Transverse colon (tissue), 4 donors: ENCODE measurements at regions not wholly inside any gene's neighbourhood (a gene's known extent, or its start where the extent isn't known, plus 50 kb on each side); places are given as distances from the start of the nearest gene placed in this dataset.
A peak's percentile ranks its signal among the peaks of the same experiment; 100 is the strongest.

ENCODE experiments used
- DNase-seq: peaks from one replicate; pipeline ENCODE4 v3.0.0-alpha.2; 2019
- H3K27ac ChIP-seq, 4 donors: fragments of 200-600 bp; sonication (generic); 2 replicates each; pipeline ENCODE4 v1.5.1; 2016 to 2018; ENCODE audit warnings: inconsistent platforms in 4 of 4
- H3K27me3 ChIP-seq: fragments of 200-600 bp; sonication (generic); 2 replicates; pipeline ENCODE4 v1.5.1; 2017; ENCODE audit warnings: inconsistent platforms
- H3K36me3 ChIP-seq, 4 donors: fragments of 200-600 bp; sonication (generic); 2 replicates each; pipeline ENCODE4 v1.5.1; 2017 to 2019; ENCODE audit warnings: inconsistent platforms in 4 of 4
- H3K4me1 ChIP-seq, 4 donors: fragments of 200-600 bp; sonication (generic); 2 replicates each; pipeline ENCODE4 v1.5.1; 2017 to 2020; ENCODE audit warnings: inconsistent platforms in 4 of 4
- H3K4me3 ChIP-seq, 4 donors: fragments of 200-600 bp; sonication (generic); 1 replicate in 1 of 4; 2 replicates in 3 of 4; pipeline versions ENCODE4 v1.5.1 to v1.6.1; 2017 to 2019; ENCODE audit warnings: inconsistent platforms in 4 of 4
- H3K9me3 ChIP-seq, 2 donors: fragments of 200-600 bp; sonication (generic); 2 replicates each; pipeline ENCODE4 v1.5.1; 2017 to 2019; ENCODE audit warnings: inconsistent platforms in 2 of 2
- EP300 ChIP-seq: sonication (generic); formaldehyde crosslinking; IDR thresholded peaks from one replicate; pipeline ENCODE4 v1.6.1; 2017; ENCODE audit warnings: antibody characterized with exemption, low read depth
- POLR2A ChIP-seq: fragments of 450-650 bp; IDR thresholded peaks from one replicate; pipeline ENCODE4 v1.6.1; 2016; ENCODE audit warnings: antibody characterized with exemption, mild to moderate bottlenecking, moderate library complexity
- POLR2AphosphoS5 ChIP-seq, 3 donors: sonication (generic); formaldehyde crosslinking; IDR thresholded peaks; one replicate each; pipeline ENCODE4 v1.6.1; 2016; ENCODE audit warnings: antibody characterized with exemption in 3 of 3
- WGBS, 2 donors: methylation state at CpG; one replicate each; pipeline ENCODE4 v1.1.5; 2018; ENCODE audit warnings: low coverage in 1 of 2; 5-methylcytosine and 5-hydroxymethylcytosine counted together
- in situ Hi-C, 4 donors: fragments of 200-750 bp; cut with MboI; loops; one replicate each; pipeline versions ENCODE4 v1.15.0 to v1.15.1; 2017; ENCODE audit warnings: low sequenced_read_pairs in 3 of 4, low pct_ligation_motif_present in 1 of 4, low pct_unique_long_range_greater_than_20kb in 1 of 4
- intact Hi-C: fragments of 100-400 bp; cut with DNase I; formaldehyde crosslinking; loops from one replicate; pipeline ENCODE4 v1.15.1; 2023; ENCODE audit warnings: low total_unique reads
- TF ChIP-seq, protein P1 (sequence below), 5 experiments: fragments of 200-600 bp in 3 of 5; fragments of 450-650 bp in 2 of 5; sonication (generic) in 3 of 5; IDR thresholded peaks; 1 replicate in 2 of 5; 2 replicates in 3 of 5; pipeline ENCODE4 v1.5.1; 2016 to 2017; ENCODE audit warnings: antibody characterized with exemption in 5 of 5, inconsistent platforms in 3 of 5, mild to moderate bottlenecking in 2 of 5, moderate library complexity in 1 of 5

DNA sequence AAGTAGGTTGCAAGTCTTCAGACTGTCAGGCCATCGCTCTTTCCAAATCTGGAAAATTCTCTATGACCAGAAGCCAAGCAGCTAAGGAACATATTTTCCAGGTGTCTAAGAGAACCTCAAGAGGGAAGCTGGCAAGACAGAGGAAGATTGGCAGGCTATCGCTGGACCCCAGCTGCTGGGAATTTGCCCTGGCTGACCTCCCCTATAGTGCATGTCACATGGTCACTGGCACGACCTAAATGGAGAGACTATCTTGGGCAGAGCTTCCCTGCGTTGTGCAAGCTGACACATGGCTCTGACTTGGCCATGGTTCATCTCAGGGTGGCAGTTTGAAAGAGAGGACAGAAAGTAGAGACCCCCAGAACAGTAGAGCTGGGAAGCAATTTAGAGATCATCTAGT lies 104.9 kb upstream of the ZNF618 start:
- Histone ChIP-seq H3K27me3 (no peaks in the 10 kb centered on the region), H3K36me3 (no peaks in the 10 kb centered on the region), H3K4me1 (peaks cover 0 to 3% (median 0%) of the 10 kb centered on the region in 4 donors), H3K4me3 (no peak overlapping the region), H3K9me3 (no peaks in the 10 kb centered on the region), H3K27ac (no peak overlapping the region)
- WGBS, 2 donors, result 76 to 80% methylated on average over 1 to 4 of the region's 4 CpGs
- in situ Hi-C loops (no loop called here), intact Hi-C loops (no loop called here)
- TF ChIP-seq, protein P1, sequence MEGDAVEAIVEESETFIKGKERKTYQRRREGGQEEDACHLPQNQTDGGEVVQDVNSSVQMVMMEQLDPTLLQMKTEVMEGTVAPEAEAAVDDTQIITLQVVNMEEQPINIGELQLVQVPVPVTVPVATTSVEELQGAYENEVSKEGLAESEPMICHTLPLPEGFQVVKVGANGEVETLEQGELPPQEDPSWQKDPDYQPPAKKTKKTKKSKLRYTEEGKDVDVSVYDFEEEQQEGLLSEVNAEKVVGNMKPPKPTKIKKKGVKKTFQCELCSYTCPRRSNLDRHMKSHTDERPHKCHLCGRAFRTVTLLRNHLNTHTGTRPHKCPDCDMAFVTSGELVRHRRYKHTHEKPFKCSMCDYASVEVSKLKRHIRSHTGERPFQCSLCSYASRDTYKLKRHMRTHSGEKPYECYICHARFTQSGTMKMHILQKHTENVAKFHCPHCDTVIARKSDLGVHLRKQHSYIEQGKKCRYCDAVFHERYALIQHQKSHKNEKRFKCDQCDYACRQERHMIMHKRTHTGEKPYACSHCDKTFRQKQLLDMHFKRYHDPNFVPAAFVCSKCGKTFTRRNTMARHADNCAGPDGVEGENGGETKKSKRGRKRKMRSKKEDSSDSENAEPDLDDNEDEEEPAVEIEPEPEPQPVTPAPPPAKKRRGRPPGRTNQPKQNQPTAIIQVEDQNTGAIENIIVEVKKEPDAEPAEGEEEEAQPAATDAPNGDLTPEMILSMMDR (IDR thresholded peaks at IDR 0.05), result no peak
- no peak for TF ChIP-seq POLR2AphosphoS5 (IDR thresholded peaks at IDR 0.05)
- no peak for TF ChIP-seq POLR2A
- no peak for TF ChIP-seq EP300
- DNase-seq, result no peak

DNA sequence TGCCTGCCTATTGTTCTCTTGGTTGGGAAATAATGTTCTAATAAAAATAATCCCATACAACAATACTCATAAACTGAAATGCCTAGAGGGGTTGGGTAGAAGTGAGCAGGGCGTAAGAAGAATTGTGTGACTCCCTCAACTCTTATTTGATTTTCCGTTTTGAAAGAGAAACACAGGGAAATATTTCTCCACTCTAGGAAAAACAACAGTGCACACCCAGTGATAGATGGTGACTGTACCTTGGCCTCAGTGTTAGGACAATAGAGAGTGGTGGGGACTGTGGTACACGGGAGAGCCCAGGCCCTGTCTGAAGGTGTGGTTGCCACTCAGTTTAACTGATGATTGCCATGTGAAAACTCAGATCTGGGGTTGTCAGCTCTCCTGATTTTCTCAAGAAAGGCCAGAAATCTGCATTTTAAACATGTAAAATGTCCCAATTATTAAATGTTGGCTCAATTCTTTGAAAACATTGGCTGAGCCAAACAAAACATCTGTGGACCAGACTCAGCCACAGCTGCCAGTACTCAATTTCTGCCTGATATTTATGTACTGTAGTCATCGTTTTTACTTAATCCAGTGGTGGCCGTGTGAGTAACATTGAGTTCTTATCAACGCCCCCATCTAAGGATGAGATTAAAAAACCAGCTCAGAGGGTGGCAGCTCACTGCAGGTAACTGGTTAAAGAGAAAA lies 103.8 kb upstream of the ZNF618 start:
- H3K27ac ChIP-seq, result no peak overlapping the region
- H3K4me3 ChIP-seq, result no peak overlapping the region
- WGBS, 2 donors, result 61 to 75% methylated on average over 5 to 6 of the region's 6 CpGs
- H3K4me1 ChIP-seq, result peaks cover 0 to 6% (median 0%) of the 10 kb centered on the region in 4 donors
- no peaks in the 10 kb centered on the region for H3K36me3 ChIP-seq
- no peak for DNase-seq
- intact Hi-C loops, result no loop called here
- TF ChIP-seq POLR2A (no peak), POLR2AphosphoS5 (IDR thresholded peaks at IDR 0.05) (peak in 1 of 3 donors; percentile 40)
- no peaks in the 10 kb centered on the region for H3K27me3 ChIP-seq
- in situ Hi-C loops, result no loop called here
- no peaks in the 10 kb centered on the region for H3K9me3 ChIP-seq

DNA sequence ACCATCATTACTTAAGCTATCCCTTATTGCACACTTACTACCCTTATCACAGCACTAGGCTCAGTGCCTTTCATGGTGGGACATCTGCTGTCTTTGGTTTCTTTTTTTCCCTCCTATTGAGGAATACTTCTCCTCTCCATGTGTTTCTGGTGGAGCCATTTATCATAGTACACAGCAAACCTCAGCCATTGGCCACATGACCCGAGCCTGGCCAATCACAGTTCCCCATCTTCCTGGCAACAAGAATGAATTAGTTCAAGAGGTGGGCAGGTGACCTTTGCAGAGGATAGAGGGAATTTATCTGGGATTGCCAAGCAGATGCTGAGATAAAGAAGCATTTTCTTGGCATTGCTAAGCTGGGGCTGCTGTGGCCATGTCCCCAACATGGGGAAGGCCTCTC lies 101.1 kb upstream of the ZNF618 start:
- in situ Hi-C loops (no loop called here), intact Hi-C loops (no loop called here)
- Histone ChIP-seq H3K9me3 (no peaks in the 10 kb centered on the region), H3K36me3 (no peaks in the 10 kb centered on the region), H3K4me3 (no peak overlapping the region), H3K27ac (no peak overlapping the region), H3K27me3 (no peaks in the 10 kb centered on the region), H3K4me1 (peaks cover 0 to 6% (median 0%) of the 10 kb centered on the region in 4 donors)
- TF ChIP-seq, protein P1 (IDR thresholded peaks at IDR 0.05), result no peak
- TF ChIP-seq POLR2A, result no peak
- no peak for TF ChIP-seq POLR2AphosphoS5 (IDR thresholded peaks at IDR 0.05)
- 88 to 95% methylated on average over 1 of the region's 1 CpG for WGBS, 2 donors
- no peak for DNase-seq

DNA sequence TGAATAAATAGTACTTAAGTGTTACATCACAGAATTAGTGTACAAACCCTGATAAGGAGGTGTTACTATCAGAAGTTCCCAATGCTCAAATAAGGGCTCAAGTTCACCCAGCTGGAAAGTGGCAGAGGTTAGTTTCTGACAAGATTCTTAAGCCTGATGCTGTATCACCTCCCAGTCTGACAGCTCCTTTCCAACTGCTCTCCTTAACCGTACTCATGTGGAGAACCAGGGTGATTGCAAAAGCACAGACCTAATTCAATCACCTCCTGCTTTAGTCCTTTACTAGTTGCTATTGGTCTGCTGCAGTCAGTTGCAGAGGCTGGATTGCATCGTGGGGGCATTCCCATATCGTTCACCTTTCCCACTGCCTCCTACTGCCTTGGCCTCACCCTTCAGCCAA lies 100.4 kb upstream of the ZNF618 start:
- Histone ChIP-seq H3K4me3 (no peak overlapping the region), H3K36me3 (no peaks in the 10 kb centered on the region), H3K27me3 (no peaks in the 10 kb centered on the region), H3K9me3 (no peaks in the 10 kb centered on the region), H3K4me1 (peaks cover 0 to 6% (median 0%) of the 10 kb centered on the region in 4 donors), H3K27ac (no peak overlapping the region)
- DNase-seq, result no peak
- intact Hi-C loops, result no loop called here
- no peak for TF ChIP-seq POLR2AphosphoS5 (IDR thresholded peaks at IDR 0.05)
- TF ChIP-seq POLR2A, result no peak
- no peak for TF ChIP-seq EP300
- TF ChIP-seq, protein P1 (IDR thresholded peaks at IDR 0.05), result no peak
- in situ Hi-C loops, result no loop called here
- WGBS, 2 donors, result 27 to 41% methylated on average over 2 to 3 of the region's 3 CpGs

DNA sequence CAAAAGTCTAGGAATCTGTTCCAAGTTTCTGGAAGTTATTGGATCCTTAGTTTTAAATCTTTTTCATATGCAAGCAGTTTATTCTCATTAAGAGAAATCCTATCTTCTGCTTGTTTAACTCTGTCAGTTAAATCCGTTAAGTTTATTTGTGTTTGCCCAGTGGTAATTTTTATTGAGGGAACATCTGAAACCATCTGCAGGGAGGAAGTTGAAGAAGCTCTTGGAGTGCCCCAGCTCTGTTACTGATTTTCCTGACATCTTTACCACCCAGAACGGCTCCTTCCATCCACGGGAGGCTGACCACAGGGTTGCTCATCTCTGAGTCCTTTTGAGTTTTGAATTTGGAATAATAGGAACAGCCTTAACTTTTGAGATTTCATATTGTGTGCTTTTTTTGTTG lies 99.9 kb upstream of the ZNF618 start:
- TF ChIP-seq, protein P1 (IDR thresholded peaks at IDR 0.05), result no peak
- TF ChIP-seq POLR2AphosphoS5 (IDR thresholded peaks at IDR 0.05), result no peak
- TF ChIP-seq POLR2A, result no peak
- no peak for TF ChIP-seq EP300
- H3K36me3 ChIP-seq, result no peaks in the 10 kb centered on the region
- no peaks in the 10 kb centered on the region for H3K27me3 ChIP-seq
- peaks cover 0 to 6% (median 0%) of the 10 kb centered on the region in 4 donors for H3K4me1 ChIP-seq
- intact Hi-C loops, result no loop called here
- DNase-seq, result no peak
- H3K4me3 ChIP-seq, result no peak overlapping the region
- in situ Hi-C loops, result no loop called here
- no peaks in the 10 kb centered on the region for H3K9me3 ChIP-seq
- no peak overlapping the region for H3K27ac ChIP-seq
- WGBS, 2 donors, result 25% methylated on average over 3 of the region's 3 CpGs; no CpG with 5 or more reads in 1 of the 2 donors
